ENCODE measurements at regions not wholly inside any gene's neighbourhood (a gene's known extent, or its start where the extent isn't known, plus 50 kb on each side); places are given as distances from the start of the nearest gene placed in this dataset.

DNA sequence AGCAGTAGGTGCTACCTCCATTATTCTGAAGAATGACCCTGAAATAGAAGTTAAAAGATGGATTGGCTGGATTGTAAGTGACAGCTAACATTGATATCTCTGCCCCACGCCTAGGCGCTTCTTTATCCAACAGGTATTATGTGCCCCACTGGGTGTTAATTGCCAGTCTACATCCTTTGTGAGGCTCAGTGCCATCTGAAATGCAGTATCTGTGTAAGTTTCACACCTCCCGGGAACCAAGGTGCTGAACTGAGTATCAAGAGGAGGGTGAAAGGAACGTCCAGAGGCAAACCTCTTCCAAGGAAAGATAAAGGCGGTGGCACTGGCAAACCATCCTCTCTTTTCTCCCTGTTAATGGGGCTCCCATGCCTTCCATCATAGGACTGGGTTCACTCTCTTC is 181.1 kb upstream of the UBL3 start:
- no peak for DNase-seq (ENCODE audit: low read depth)

- no peak for DNase-seq (ENCODE audit: low read depth)
Measured at GRCh38 chr13:30030141-30030750, 179.8 kb upstream of the UBL3 start.

GRCh38 chr13:30027569-30028455 is 177.4 kb upstream of the UBL3 start:
- DNase-seq (ENCODE audit: low read depth), result no peak

- DNase-seq (ENCODE audit: low read depth), result no peak
Measured at GRCh38 chr13:30026909-30027308, 176.5 kb upstream of the UBL3 start.

DNA sequence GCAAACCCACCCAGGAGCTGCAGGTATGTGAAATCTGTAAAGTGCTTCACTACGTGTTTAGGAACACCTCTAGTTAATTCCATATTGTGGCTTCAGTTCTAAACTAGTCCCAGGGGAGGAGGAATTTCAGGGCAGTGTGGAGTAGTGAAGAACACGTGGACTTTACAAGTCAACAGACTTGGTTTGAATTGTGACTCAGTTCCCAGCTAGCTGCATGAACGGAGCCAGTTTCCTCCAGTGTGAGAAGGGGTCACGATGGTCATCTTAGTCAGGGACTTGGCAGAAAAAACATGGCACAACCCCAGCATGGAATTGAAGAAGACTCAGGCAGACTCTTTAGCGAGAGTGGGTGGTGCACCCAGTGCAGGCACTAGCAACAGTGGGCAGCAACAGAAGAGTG is 175.7 kb upstream of the UBL3 start:
- DNase-seq (ENCODE audit: low read depth), result peak; percentile 77

GRCh38 chr13:30025351-30025750 is 174.9 kb upstream of the UBL3 start:
- no peak for DNase-seq (ENCODE audit: low read depth)

- DNase-seq (ENCODE audit: low read depth), result no peak
Measured at GRCh38 chr13:30024125-30024865, 173.9 kb upstream of the UBL3 start.

- no peak for DNase-seq (ENCODE audit: low read depth)
Measured at GRCh38 chr13:30023196-30023895, 172.9 kb upstream of the UBL3 start.

GRCh38 chr13:30022796-30023195 is 172.4 kb upstream of the UBL3 start:
- DNase-seq (ENCODE audit: low read depth), result no peak

DNA sequence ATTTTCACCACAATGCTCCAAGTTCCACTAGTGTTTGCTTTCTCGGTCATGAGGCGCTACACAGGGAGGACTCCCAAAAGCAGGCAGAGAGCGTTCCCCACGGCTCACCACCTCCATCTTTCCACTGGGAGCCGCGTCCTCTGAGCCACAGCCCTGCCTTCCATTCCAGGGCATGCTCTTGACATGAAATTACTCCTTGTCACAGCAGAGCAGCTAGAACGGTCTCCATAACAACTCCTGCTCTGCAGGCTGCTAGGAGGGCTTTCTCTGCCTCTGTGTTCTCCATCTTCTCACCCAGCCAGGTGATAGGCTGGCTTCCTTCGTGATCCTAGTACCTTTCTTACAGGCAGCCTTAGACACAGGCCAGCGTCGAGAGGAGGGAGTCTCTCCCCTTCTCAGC is 171.8 kb upstream of the UBL3 start:
- no peak for DNase-seq (ENCODE audit: low read depth)

GRCh38 chr13:30021611-30022010 is 171.2 kb upstream of the UBL3 start:
- no peak for DNase-seq (ENCODE audit: low read depth)

- peak; percentile 45 for DNase-seq (ENCODE audit: low read depth)
Measured at GRCh38 chr13:30020726-30021312, 170.4 kb upstream of the UBL3 start.

DNA sequence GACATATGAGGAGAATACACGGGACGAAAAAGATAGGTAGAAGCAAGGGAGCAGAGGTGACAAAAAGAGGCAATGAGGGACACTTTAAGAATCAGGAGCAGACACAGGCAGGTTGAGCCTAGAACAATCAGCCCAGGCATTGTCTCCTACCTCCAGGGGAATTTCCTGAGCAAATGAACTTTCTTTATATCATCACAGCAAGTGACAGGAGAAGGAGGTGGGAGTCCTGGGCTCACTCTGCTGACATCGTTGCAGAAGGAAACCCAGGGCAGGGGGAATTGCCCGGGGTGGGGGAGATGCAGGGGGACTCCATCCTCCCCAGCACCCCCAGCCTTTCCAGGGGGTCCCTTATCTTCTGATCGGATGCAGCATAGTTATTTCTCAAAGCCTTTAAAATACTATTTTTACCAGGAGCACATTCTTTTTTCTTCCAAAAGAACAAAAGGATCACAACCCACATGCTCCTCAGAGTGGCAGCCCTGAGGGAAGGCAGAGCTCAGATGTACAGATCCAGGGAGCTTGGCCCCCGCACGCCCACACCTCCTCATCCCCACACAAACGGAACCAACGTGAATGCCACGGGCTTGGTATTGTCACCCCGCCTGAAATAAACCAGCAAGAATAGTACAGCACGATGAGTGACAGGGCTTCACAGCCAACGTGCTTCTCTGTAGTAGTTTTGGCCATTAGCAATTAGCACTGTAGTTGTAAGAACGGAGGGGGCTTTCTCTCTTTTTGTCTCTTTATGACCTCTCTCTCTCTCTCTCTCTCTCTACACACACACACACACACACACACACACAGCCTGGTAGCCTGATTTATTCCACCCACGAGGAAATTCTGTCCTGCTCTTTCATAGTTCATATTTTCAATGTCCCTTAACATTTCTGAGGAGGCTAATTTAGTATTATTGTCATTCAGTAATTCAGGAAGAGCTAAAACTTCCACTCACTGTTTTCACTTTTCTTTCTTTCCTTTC is 169.5 kb upstream of the UBL3 start:
- no peak for DNase-seq (ENCODE audit: low read depth)

DNA sequence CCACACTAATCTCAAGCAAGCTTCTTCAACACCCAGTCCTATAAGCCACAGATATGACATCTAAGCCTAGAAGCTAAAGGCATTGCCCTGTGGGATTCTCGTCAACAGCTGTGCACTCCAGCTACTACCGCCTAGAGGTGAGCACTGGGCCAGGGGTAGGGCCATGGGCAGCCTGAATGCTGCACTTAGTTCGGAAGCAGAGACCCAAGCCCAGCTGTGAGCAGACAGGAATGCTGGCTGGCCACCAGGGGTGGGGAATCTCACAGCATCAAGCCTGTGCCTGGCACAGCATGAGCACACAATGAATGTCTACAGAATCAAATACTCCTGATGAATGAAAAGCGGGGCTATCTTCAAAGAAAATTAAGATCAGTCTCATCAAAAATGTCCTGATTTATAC is 167.5 kb upstream of the UBL3 start:
- DNase-seq (ENCODE audit: low read depth), result no peak

DNA sequence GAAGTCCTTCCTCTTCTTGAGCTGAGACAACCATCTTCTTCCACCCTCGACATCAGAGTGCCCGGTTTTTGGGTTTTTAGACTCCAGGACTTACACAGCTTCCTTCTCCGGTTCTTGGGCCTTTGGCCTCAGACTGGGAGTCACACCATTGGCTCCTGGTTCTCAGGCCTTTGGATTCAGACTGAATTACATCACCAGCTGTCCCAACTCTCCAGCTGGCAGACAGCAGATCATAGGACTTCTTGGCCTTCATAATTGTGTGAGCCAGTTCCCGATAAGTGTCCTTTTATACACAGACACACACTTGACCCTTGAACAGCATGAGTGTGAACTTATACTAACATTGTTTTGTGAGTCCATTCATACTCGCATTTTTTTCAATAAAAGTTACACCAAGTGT is 166.0 kb upstream of the UBL3 start:
- no peak for DNase-seq (ENCODE audit: low read depth)

- no peak for DNase-seq (ENCODE audit: low read depth)
Measured at GRCh38 chr13:30009411-30009810, 159.0 kb upstream of the UBL3 start.

GRCh38 chr13:30006246-30006645 is 155.8 kb upstream of the UBL3 start:
- no peak for DNase-seq (ENCODE audit: low read depth)

GRCh38 chr13:30004204-30004603 is 153.8 kb upstream of the UBL3 start:
- no peak for DNase-seq (ENCODE audit: low read depth)

DNA sequence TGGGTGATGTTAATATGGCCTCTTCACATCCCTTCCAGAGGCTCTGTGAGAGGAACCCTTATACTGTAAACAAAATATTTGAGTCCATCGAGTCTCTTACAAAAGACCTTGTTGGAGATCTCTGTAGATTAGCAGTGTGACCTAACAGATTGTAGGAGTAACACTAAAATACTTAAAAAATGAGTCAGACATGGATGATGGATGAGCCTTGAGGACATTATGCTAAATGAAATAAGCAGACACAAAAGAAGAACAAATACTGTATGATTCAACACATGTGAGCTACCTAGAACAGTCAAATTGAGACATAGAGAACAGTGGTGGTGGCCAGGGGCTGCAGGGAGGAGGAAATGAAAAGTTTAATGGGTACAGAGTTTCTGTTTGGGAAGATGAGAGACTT is 152.2 kb upstream of the UBL3 start:
- DNase-seq (ENCODE audit: low read depth), result peak; percentile 72

GRCh38 chr13:30000370-30000765 is 150.0 kb upstream of the UBL3 start:
- no peak for DNase-seq (ENCODE audit: low read depth)

All from LHCN-M2 (cell line).